NCI-H82 treated with DMSO at 0.1 percent for 48 hours (cell line): ENCODE measurements at regions not wholly inside any gene's neighbourhood (a gene's known extent, or its start where the extent isn't known, plus 50 kb on each side); places are given as distances from the start of the nearest gene placed in this dataset.

Source experiments
- DNase-seq: peaks from one replicate; lab custom pipeline; 2025; ENCODE audit not compliant: unreplicated experiment; lab: John Stamatoyannopoulos, UW

DNA sequence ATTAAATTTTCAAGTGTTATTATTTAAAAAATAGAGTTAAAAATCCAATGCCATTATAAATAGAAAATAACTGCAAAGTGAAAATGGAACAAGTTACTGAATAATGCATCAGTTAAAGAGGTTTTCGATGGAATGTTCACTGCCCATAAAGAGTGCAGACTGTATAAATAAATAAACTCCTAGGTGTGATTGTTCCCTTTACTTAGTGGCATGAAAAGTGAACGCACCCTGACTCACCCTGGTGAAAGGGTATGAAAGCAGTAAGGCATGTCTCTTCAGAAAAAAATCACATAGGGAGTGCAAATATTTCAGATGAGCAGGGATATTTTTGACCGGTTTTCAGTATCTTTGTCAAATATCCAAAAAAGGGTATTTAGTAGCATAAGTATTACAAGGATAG lies 387.8 kb downstream of the DCAF12L2 start:
- DNase-seq: no peak

GRCh38 chrX:125782184-125782583 lies 383.9 kb downstream of the DCAF12L2 start:
- no peak for DNase-seq

DNA sequence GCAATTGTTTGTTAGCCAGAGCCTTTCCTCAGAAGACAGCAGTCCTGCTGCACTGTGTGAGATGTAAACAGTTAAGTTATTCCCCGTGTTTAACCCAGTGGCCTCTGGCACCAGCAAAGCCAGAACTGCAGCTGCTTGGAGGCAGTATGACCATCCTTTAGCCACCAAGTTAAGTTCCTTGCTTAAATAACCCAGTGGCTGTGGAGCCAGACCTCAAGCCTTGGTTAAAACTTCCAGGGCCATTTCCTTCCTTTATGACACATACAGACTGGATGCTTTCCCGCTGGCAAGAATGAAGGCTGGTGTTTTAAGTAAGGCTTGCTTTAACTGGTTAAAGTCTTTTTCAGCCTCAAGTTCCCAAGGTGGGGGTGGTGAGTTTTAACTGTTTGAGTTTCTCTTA lies 379.8 kb downstream of the DCAF12L2 start:
- no peak for DNase-seq

GRCh38 chrX:125791787-125792186 lies 374.3 kb downstream of the DCAF12L2 start:
- DNase-seq: no peak

DNA sequence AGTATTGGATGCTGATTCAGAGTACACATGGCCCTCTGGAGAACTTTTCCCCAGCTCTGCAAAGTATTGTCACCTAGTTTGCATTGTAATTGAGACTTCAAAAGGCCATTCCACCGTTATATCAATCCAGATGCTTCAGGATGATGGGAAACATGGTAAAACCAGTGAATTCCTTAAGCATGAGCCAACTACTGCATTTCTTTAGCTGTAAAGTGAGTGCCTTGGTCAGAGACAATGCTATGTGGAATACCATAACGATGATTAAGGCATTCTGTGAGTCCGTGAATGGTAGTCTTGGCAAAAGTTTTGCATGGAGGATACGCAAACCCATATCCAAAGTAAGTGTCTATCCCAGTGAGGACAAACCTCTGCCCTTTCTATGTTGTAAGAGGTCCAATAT lies 355.2 kb downstream of the DCAF12L2 start:
- DNase-seq: no peak

DNA sequence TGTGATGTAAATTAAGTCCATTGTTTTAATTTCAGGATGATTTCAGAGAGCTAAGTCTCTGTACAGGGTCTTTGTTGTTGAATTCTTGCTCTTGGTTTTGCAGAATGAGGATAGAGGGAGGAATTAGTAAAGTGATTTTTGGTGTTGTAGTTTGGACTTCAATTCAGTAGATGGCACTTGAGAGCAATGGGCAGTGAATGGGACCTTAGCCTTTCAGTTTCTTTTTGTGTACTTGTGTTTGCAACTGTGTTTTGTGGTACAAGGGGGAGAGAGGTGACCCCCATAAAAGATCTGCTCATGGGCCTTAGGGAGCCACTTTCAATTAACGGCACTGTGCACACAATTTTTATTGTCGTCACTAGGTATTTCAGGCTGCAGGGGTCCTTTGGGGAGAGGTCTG lies 340.0 kb downstream of the DCAF12L2 start:
- no peak for DNase-seq

- no peak for DNase-seq
Measured at GRCh38 chrX:125826774-125827451, 339.2 kb downstream of the DCAF12L2 start.

GRCh38 chrX:125846271-125846670 lies 319.8 kb downstream of the DCAF12L2 start:
- no peak for DNase-seq

DNA sequence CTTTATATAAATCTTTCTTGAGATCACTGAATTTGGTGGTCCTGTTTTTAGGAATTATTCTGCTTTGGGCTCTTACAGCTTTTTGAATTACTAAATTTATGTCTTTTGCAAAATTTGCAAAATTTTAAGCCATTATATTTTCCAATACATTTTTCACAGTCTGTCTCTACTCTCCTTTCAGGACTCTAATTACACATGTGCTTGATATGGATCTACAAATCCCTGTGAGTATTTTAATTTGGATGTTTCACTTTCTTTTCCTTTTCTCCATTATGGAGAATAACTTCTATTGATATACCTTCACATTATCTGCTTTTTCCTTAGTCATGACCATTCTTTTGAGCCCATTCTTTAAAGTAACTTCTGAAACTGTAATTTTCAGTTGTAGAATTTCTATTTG lies 315.4 kb downstream of the DCAF12L2 start:
- DNase-seq: no peak

- no peak for DNase-seq
Measured at GRCh38 chrX:125883169-125883568, 282.9 kb downstream of the DCAF12L2 start.

GRCh38 chrX:125894947-125895346 lies 271.1 kb downstream of the DCAF12L2 start:
- no peak for DNase-seq

DNA sequence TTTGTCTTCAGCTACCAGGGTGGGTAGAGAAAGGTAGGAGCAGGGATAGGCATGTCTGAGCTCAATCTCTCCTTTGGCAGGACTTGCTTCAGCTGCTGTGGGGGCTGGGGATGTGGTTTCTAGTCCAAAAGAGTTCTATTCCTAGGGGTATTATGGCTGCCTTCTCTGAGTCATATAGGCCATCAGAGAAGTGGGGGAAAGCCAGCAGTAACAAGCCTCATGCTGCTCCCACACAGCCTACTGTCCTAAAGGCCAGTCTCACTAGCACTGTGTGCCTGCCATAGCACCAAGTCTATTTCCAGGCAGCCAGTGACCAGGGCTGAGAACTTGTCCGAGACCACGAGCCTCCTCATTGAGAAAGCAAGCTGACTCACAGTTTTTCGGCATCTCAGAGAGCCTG lies 270.6 kb downstream of the DCAF12L2 start:
- no peak for DNase-seq

GRCh38 chrX:125926295-125926694 lies 239.8 kb downstream of the DCAF12L2 start:
- no peak for DNase-seq

DNA sequence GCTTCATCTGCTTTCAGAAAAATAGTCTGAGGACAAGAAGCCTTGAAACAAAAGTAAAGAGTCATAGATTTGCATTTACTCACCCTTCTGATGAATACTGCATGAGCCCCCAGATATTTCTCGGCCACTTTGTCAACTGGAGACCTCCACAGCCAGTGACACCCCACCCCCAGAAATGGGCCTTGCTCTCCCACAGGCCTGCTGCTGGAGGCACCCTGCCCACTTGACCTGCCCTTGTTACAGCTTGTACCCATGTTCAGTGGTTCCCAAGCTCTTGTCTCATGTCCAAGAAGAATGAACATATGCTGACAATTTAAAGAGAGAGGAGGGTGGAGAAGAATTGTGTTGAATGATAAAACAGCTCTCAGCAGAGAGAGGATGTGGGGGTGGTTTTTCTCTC lies 225.1 kb downstream of the DCAF12L2 start:
- no peak for DNase-seq

DNA sequence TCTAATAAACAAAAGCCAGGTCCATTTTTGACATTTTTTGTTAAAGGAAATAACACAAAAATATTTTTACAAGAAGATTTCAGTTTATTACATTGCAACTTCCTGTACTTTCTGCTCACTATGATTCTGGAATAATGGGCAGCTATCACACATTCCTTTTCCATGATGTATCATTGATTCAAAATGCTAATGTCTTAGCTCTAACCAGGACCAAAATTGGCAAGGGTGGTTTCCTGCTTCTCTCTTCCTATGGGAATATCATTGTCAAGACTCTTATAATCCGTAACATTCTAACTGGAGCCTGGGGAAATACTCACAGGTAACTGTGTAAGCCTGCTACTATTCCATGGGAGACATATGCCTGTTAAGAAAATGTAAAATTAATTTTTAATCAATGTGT lies 218.6 kb downstream of the DCAF12L2 start:
- DNase-seq: no peak

DNA sequence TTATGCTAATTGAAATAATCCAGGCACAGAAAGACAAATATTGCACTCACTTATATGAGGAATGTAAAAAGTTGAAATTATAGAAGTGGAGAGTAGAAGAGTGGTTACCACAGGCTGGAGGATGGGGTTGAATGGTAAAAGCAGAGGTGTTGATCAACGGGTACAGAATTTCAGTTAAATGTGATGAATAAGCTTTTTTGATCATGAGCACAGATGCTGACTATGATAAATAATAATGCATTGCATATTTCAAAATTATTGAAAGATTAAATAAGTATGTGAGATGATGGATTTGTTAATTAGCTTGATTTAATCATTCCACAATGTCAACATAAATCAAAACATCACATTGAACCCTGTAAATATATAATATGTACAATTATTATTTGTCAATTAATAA lies 213.1 kb downstream of the DCAF12L2 start:
- DNase-seq: no peak

GRCh38 chrX:125953814-125954213 lies 212.3 kb downstream of the DCAF12L2 start:
- DNase-seq: no peak

- DNase-seq: no peak
Measured at GRCh38 chrX:125954236-125954635, 211.9 kb downstream of the DCAF12L2 start.

DNA sequence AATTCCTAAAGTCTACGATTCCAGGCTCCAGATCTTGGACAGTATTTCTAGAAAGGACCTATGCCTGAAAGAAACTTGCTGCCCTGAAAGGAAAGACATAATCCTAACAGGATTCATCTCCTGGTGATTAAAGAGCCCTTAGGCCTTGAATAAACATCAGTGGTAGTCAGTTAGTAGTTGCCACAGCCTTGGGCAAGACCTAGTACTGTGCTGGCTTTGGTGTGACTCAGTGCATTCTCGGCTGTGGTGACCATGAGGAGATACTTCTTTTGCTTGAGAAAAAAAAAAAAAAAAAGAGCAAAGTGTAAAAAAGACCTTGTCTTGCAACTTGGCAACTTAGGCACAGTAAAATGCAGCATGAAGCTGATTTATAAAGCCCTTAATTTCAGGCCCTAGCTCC lies 188.2 kb downstream of the DCAF12L2 start:
- no peak for DNase-seq

DNA sequence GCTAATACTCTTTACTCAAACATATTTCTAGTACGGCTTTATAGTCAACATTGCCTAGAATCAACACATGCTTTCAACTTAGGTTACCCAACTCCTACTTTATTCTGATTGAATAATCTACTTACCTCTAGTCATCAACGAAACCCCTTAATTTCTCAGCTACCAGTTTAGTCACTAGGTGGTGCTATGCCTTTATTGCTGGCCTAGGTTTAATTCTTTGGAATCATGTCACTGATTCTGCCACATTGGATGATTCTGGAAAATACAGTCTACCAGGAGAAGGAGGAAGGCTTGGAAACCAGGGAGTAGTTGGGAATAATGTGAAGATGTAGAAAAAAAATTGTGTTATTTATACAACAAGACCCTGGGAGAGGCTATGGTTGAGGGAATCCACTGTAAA lies 167.7 kb downstream of the DCAF12L2 start:
- peak; percentile 41 for DNase-seq

- no peak for DNase-seq
Measured at GRCh38 chrX:126027229-126027628, 138.9 kb downstream of the DCAF12L2 start.

DNA sequence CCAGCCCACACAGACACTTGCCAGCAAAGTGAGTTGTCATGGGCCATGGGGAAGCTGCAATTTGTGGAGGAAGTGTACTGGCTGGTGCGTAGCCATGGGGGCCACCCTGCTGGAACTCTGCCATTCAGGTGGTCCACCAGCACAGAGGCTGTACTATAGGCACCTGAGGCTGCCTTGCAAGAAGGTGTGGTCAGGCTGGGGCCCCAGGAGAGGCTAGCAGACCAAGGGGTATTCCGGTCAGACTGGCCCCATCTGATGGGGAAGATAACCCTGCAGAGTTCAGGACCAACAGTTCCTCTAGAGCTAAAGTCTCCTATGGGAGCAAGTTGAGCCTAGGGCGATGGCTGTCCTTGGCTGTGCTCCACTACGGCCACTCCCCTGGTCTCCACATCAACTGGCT lies 136.1 kb downstream of the DCAF12L2 start:
- DNase-seq: no peak

- DNase-seq: no peak
Measured at GRCh38 chrX:126063984-126064383, 102.1 kb downstream of the DCAF12L2 start.
